GM19455 (cell line): ENCODE measurements at regions not wholly inside any gene's neighbourhood (a gene's known extent, or its start where the extent isn't known, plus 50 kb on each side); places are given as distances from the start of the nearest gene placed in this dataset.
"Not testable (repeated sequence)": the region's sequence is repeated elsewhere in the genome, so short reads cannot be mapped to it uniquely, and the experiment has no call there.

Experiments
- ATAC-seq: cut with Tn5 transposase; IDR thresholded peaks from one replicate; pipeline ENCODE4 v1.9.1; 2021; ENCODE audit not compliant: unreplicated experiment

- not testable (repeated sequence) for ATAC-seq
Measured at GRCh38 chr15:62657501-62657900, 385.0 kb upstream of the TPM1 start.

GRCh38 chr15:62658498-62658897 lies 384.0 kb upstream of the TPM1 start:
- ATAC-seq = peak; percentile 59

GRCh38 chr15:62663547-62663946 lies 379.0 kb upstream of the TPM1 start:
- ATAC-seq = no peak

- ATAC-seq = no peak
Measured at GRCh38 chr15:62665449-62665848, 377.1 kb upstream of the TPM1 start.

GRCh38 chr15:62666046-62666445 lies 376.5 kb upstream of the TPM1 start:
- no peak for ATAC-seq

GRCh38 chr15:62672268-62672667 lies 370.3 kb upstream of the TPM1 start:
- no peak for ATAC-seq

- no peak for ATAC-seq
Measured at GRCh38 chr15:62676891-62677290, 365.7 kb upstream of the TPM1 start.

GRCh38 chr15:62681939-62682896 lies 360.3 kb upstream of the TPM1 start:
- no peak for ATAC-seq

GRCh38 chr15:62683192-62683591 lies 359.4 kb upstream of the TPM1 start:
- not testable (repeated sequence) for ATAC-seq

- ATAC-seq = no peak
Measured at GRCh38 chr15:62684123-62684808, 358.3 kb upstream of the TPM1 start.

GRCh38 chr15:62691008-62691407 lies 351.5 kb upstream of the TPM1 start:
- ATAC-seq = no peak

GRCh38 chr15:62697636-62698035 lies 344.9 kb upstream of the TPM1 start:
- ATAC-seq = no peak

- ATAC-seq = no peak
Measured at GRCh38 chr15:62698646-62699045, 343.9 kb upstream of the TPM1 start.

- no peak for ATAC-seq
Measured at GRCh38 chr15:62706317-62706716, 336.2 kb upstream of the TPM1 start.

GRCh38 chr15:62708470-62708869 lies 334.1 kb upstream of the TPM1 start:
- no peak for ATAC-seq

- no peak for ATAC-seq
Measured at GRCh38 chr15:62709261-62709660, 333.3 kb upstream of the TPM1 start.

GRCh38 chr15:62711691-62712454 lies 330.7 kb upstream of the TPM1 start:
- ATAC-seq = no peak

GRCh38 chr15:62712455-62712839 lies 330.1 kb upstream of the TPM1 start:
- ATAC-seq = no peak

- ATAC-seq = no peak
Measured at GRCh38 chr15:62715946-62716345, 326.6 kb upstream of the TPM1 start.

- ATAC-seq = no peak
Measured at GRCh38 chr15:62717496-62717895, 325.1 kb upstream of the TPM1 start.

- ATAC-seq = no peak
Measured at GRCh38 chr15:62719316-62719715, 323.2 kb upstream of the TPM1 start.
